GM21576 (cell line): ENCODE measurements at regions not wholly inside any gene's neighbourhood (a gene's known extent, or its start where the extent isn't known, plus 50 kb on each side); places are given as distances from the start of the nearest gene placed in this dataset.

Experiments used
- ATAC-seq: cut with Tn5 transposase; IDR thresholded peaks from one replicate; pipeline ENCODE4 v1.9.1; 2021; ENCODE audit warnings: mild to moderate bottlenecking, moderate library complexity; ENCODE audit not compliant: unreplicated experiment

GRCh38 chr17:81345228-81346089 lies 49.8 kb upstream of the BAHCC1 start:
- peak; percentile 36 for ATAC-seq
